Panc1 (cell line): ENCODE measurements at regions not wholly inside any gene's neighbourhood (a gene's known extent, or its start where the extent isn't known, plus 50 kb on each side); places are given as distances from the start of the nearest gene placed in this dataset.

Experiments used
- ATAC-seq: fragments of 200-7000 bp; cut with Tn5 transposase; 2 replicates; pipeline ENCODE4 v1.9.1; 2020; ENCODE audit warnings: mild to moderate bottlenecking, moderate library complexity
- BruUV-seq: library from RNA; stranded (reverse); fragments of 400-500 nt; replicated peaks from 2 replicates; lab custom pipeline; 2021; lab: Mats Ljungman, UMichigan
- CTCF ChIA-PET: fragments of 300-600 bp; sonication (Branson Sonifier 250); formaldehyde crosslinking; loops from one replicate; lab custom pipeline; 2022; ENCODE audit warnings: antibody characterized with exemption; lab: Charles Lee
- POLR2A ChIA-PET: fragments of 300-600 bp; sonication (Branson Sonifier 250); formaldehyde crosslinking; loops from one replicate; lab custom pipeline; 2022; ENCODE audit warnings: antibody characterized with exemption; lab: Charles Lee
- DNase-seq: peaks from one replicate; pipeline ENCODE4 v3.0.0-alpha.2; 2010; ENCODE audit warnings: low read depth, low spot score
- H3K27ac ChIP-seq: 2 replicates; pipeline ENCODE4 v1.5.1; 2011; ENCODE audit warnings: mild to moderate bottlenecking, low read length, inconsistent platforms
- H3K27me3 ChIP-seq: fragments of 200-500 bp; sonication (Bioruptor generic); 2 replicates; pipeline ENCODE4 v1.6.0; 2014; ENCODE audit warnings: low read length, inconsistent platforms; ENCODE audit not compliant: control insufficient read depth, insufficient read depth
- H3K36me3 ChIP-seq: fragments of 200-500 bp; sonication (Bioruptor generic); 2 replicates; pipeline ENCODE4 v1.5.1; 2014; ENCODE audit warnings: inconsistent platforms, mild to moderate bottlenecking, low read length, moderate library complexity; ENCODE audit not compliant: control insufficient read depth, insufficient read depth
- H3K4me1 ChIP-seq: 2 replicates; pipeline ENCODE4 v1.5.1; 2011; ENCODE audit warnings: inconsistent platforms, mild to moderate bottlenecking, low read length, moderate library complexity; ENCODE audit not compliant: control insufficient read depth, insufficient read depth
- H3K4me3 ChIP-seq, 2 experiments: 2 replicates each; pipeline ENCODE4 v1.5.1; 2011 to 2012; ENCODE audit warnings: low read depth in 2 of 2, low read length in 2 of 2, mild to moderate bottlenecking in 2 of 2, inconsistent platforms in 1 of 2, moderate library complexity in 1 of 2
- H3K9me3 ChIP-seq: fragments of 200-500 bp; sonication (Bioruptor generic); 2 replicates; pipeline ENCODE4 v1.5.1; 2014; ENCODE audit warnings: low read depth, mild to moderate bottlenecking, inconsistent platforms, low read length, moderate library complexity; ENCODE audit not compliant: control insufficient read depth, insufficient read depth
- CTCF ChIP-seq: fragments of 450-650 bp; IDR thresholded peaks from 2 replicates; pipeline ENCODE4 v1.5.1; 2017; ENCODE audit warnings: mild to moderate bottlenecking
- POLR2AphosphoS5 ChIP-seq: IDR thresholded peaks from 2 replicates; pipeline ENCODE4 v1.6.1; 2012; ENCODE audit warnings: mild to moderate bottlenecking, low read depth, low read length, moderate library complexity
- REST ChIP-seq, 2 experiments: IDR thresholded peaks; 2 replicates each; pipeline ENCODE4 v1.6.1; 2011 to 2012; ENCODE audit warnings: low read depth in 2 of 2, control low read depth in 1 of 2, low read length in 1 of 2, mild to moderate bottlenecking in 1 of 2, moderate library complexity in 1 of 2; ENCODE audit not compliant: insufficient read depth in 1 of 2
- SIN3A ChIP-seq: IDR thresholded peaks from 2 replicates; pipeline ENCODE4 v1.6.1; 2012; ENCODE audit warnings: low read depth, mild to moderate bottlenecking, low read length, moderate library complexity, borderline replicate concordance; ENCODE audit not compliant: insufficient read depth
- TCF7L2 ChIP-seq: IDR thresholded peaks from 2 replicates; pipeline ENCODE4 v1.6.1; 2011; ENCODE audit warnings: mild to moderate bottlenecking, low read depth, low read length, inconsistent platforms
- in situ Hi-C: cut with HindIII; loops from 2 replicates; pipeline ENCODE4 v1.10.0; 2016; ENCODE audit warnings: low sequenced_read_pairs, low pct_unique_long_range_greater_than_20kb
- intact Hi-C: fragments of 100-400 bp; cut with micrococcal nuclease; formaldehyde crosslinking; loops from one replicate; pipeline ENCODE4 v1.10.0; 2022; ENCODE audit not compliant: unreplicated experiment

- Histone ChIP-seq H3K4me3 (no peak overlapping the region), H3K27me3 (no peaks in the 10 kb centered on the region), H3K27ac (no peak overlapping the region), H3K9me3 (no peaks in the 10 kb centered on the region), H3K36me3 (no peaks in the 10 kb centered on the region), H3K4me1 (no peaks in the 10 kb centered on the region; the same call in 1 of the 2 replicates)
- POLR2A ChIA-PET = no interaction called here
- intact Hi-C loops = no loop called here
- DNase-seq (no peak), ATAC-seq (no peak)
- in situ Hi-C loops = no loop called here
- TF ChIP-seq POLR2AphosphoS5 (no peak), SIN3A (no peak), TCF7L2 (no peak), REST (IDR thresholded peaks at IDR 0.05; ENCODE audit: insufficient read depth in 1 of 2, low read depth in 2 of 2, low read length in 1 of 2) (no peak), CTCF (no peak)
- CTCF ChIA-PET = no interaction called here
- BruUV-seq = no TSS peak
Measured at GRCh38 chr11:33645686-33646085, 54.9 kb downstream of the C11orf91 start.

GRCh38 chr11:33643167-33643824, 57.3 kb downstream of the C11orf91 start:
- POLR2A ChIA-PET = no interaction called here
- 0 out of 2 replicates have a peak, but pooled peaks have one; percentile 53 for ATAC-seq

More at GRCh38 chr11:33643167-33643824, 57.3 kb downstream of the C11orf91 start:
- in situ Hi-C loops (no loop called here), intact Hi-C loops (no loop called here)
- Histone ChIP-seq H3K36me3 (no peaks in the 10 kb centered on the region), H3K9me3 (no peaks in the 10 kb centered on the region), H3K27ac (no peak overlapping the region), H3K27me3 (no peaks in the 10 kb centered on the region), H3K4me3 (no peak overlapping the region), H3K4me1 (no peaks in the 10 kb centered on the region; the same call in 1 of the 2 replicates)
- TF ChIP-seq CTCF (no peak), TCF7L2 (no peak), REST (IDR thresholded peaks at IDR 0.05; ENCODE audit: insufficient read depth in 1 of 2, low read depth in 2 of 2, low read length in 1 of 2) (no peak), POLR2AphosphoS5 (no peak), SIN3A (no peak)
- no TSS peak for BruUV-seq
- no peak for DNase-seq
- CTCF ChIA-PET = no interaction called here
